ENCODE measurements at regions not wholly inside any gene's neighbourhood (a gene's known extent, or its start where the extent isn't known, plus 50 kb on each side); places are given as distances from the start of the nearest gene placed in this dataset.

DNA sequence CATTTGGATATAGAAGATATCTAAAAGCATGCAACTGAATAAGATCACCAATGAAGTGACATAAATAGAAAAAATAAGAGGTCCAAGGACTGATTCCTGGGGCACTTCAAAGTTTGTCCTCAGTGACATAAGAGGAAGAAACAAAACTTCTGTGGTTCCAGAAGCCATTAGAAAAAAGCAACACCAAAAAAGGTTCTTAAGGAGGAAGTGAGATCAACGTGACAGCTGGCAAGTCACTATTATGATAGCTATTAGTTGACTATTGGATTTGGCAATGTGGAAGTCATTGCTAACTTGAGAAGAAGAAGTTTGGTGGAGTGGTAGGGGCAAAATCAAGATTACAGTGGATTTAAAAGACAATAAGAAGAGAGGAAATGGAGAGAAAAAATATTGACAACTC lies 1098.3 kb downstream of the NAALADL2 start:
- TF ChIP-seq, protein P1, sequence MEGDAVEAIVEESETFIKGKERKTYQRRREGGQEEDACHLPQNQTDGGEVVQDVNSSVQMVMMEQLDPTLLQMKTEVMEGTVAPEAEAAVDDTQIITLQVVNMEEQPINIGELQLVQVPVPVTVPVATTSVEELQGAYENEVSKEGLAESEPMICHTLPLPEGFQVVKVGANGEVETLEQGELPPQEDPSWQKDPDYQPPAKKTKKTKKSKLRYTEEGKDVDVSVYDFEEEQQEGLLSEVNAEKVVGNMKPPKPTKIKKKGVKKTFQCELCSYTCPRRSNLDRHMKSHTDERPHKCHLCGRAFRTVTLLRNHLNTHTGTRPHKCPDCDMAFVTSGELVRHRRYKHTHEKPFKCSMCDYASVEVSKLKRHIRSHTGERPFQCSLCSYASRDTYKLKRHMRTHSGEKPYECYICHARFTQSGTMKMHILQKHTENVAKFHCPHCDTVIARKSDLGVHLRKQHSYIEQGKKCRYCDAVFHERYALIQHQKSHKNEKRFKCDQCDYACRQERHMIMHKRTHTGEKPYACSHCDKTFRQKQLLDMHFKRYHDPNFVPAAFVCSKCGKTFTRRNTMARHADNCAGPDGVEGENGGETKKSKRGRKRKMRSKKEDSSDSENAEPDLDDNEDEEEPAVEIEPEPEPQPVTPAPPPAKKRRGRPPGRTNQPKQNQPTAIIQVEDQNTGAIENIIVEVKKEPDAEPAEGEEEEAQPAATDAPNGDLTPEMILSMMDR (IDR thresholded peaks at IDR 0.05): no peak
- TF ChIP-seq POLR2A (IDR thresholded peaks at IDR 0.05): no peak

Data from lower leg skin (tissue), 3 donors.